ENCODE measurements at regions not wholly inside any gene's neighbourhood (a gene's known extent, or its start where the extent isn't known, plus 50 kb on each side); places are given as distances from the start of the nearest gene placed in this dataset.

GRCh38 chr6:150302520-150303176 lies 66.2 kb upstream of the IYD start:
- Mint-ChIP-seq H3K9me3 (ENCODE audit: insufficient read depth) (peaks cover 5% of the 10 kb centered on the region), H3K27me3 (peaks cover 19% of the 10 kb centered on the region), H3K27ac (no peak overlapping the region), H3K4me3 (no peak overlapping the region), H3K4me1 (no peaks in the 10 kb centered on the region)
- POLR2A ChIA-PET: no interaction called here
- no peak overlapping the region for H3K27ac ChIP-seq (ENCODE audit: low read length in 2 of 2)
- H3K4me1 ChIP-seq (ENCODE audit: control insufficient read depth in 2 of 2, insufficient read depth in 2 of 2, low read length in 2 of 2): no peaks in the 10 kb centered on the region
- H3K9me3 ChIP-seq (ENCODE audit: control extremely low read depth in 1 of 3, control insufficient read depth in 2 of 3, insufficient read depth in 1 of 3, low read length in 2 of 3): peaks cover 0 to 4% (median 1%) of the 10 kb centered on the region in 3 donors
- H3K27me3 ChIP-seq (replicated peaks in 1 of 4; ENCODE audit: control extremely low read depth in 1 of 4, control insufficient read depth in 3 of 4, insufficient read depth in 4 of 4, low read length in 3 of 4): peaks cover 0 to 6% (median 2%) of the 10 kb centered on the region in 4 experiments
- intact Hi-C loops (cut with micrococcal nuclease): no loop called here
- no peak overlapping the region for H3K4me2 ChIP-seq (replicated peaks; ENCODE audit: low read depth, low read length, poor library complexity, severe bottlenecking)
- no peaks in the 10 kb centered on the region for H4K20me1 ChIP-seq (ENCODE audit: control insufficient read depth, insufficient read depth, low read length, poor library complexity, severe bottlenecking)
- no peak overlapping the region for H2AFZ ChIP-seq (ENCODE audit: insufficient read depth, low read depth, low read length, poor library complexity, severe bottlenecking)
- 88% methylated on average over 7 of the region's 7 CpGs for WGBS (ENCODE audit: insufficient coverage)
- no peak overlapping the region for H3K4me3 ChIP-seq (ENCODE audit: control extremely low read depth in 1 of 5, extremely low read depth in 1 of 5, insufficient read depth in 1 of 5, low read depth in 2 of 5, low read length in 4 of 5)
- TF ChIP-seq, protein P1, sequence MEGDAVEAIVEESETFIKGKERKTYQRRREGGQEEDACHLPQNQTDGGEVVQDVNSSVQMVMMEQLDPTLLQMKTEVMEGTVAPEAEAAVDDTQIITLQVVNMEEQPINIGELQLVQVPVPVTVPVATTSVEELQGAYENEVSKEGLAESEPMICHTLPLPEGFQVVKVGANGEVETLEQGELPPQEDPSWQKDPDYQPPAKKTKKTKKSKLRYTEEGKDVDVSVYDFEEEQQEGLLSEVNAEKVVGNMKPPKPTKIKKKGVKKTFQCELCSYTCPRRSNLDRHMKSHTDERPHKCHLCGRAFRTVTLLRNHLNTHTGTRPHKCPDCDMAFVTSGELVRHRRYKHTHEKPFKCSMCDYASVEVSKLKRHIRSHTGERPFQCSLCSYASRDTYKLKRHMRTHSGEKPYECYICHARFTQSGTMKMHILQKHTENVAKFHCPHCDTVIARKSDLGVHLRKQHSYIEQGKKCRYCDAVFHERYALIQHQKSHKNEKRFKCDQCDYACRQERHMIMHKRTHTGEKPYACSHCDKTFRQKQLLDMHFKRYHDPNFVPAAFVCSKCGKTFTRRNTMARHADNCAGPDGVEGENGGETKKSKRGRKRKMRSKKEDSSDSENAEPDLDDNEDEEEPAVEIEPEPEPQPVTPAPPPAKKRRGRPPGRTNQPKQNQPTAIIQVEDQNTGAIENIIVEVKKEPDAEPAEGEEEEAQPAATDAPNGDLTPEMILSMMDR (IDR thresholded peaks at IDR 0.05): no peak
- no peak for TF ChIP-seq EZH2 (IDR thresholded peaks at IDR 0.05; ENCODE audit: borderline replicate concordance, insufficient read depth, low read depth, low read length, poor library complexity, severe bottlenecking)
- no peaks in the 10 kb centered on the region for H3K79me2 ChIP-seq (ENCODE audit: control insufficient read depth, insufficient read depth, low read length)
- H3K9ac ChIP-seq (ENCODE audit: low read length): no peak overlapping the region
- no peak for ATAC-seq (ENCODE audit: low read depth)
- no peaks in the 10 kb centered on the region for H3K36me3 ChIP-seq (replicated peaks in 1 of 2; ENCODE audit: control extremely low read depth in 1 of 2, control insufficient read depth in 1 of 2, extremely low read depth in 1 of 2, insufficient read depth in 2 of 2, low read length in 1 of 2)
- CTCF ChIA-PET: interaction anchor here (1.0 to 1.4 kb wide), 3 partner anchors 93 to 590 kb away, joined by 3 read pairs; no protein-coding TSS in a partner anchor
- no peak for DNase-seq

- CTCF ChIA-PET: no interaction called here
- no peak overlapping the region for H3K4me3 Mint-ChIP-seq
- no peaks in the 10 kb centered on the region for H3K36me3 ChIP-seq (replicated peaks in 1 of 2; ENCODE audit: control extremely low read depth in 1 of 2, control insufficient read depth in 1 of 2, extremely low read depth in 1 of 2, insufficient read depth in 2 of 2, low read length in 1 of 2)
- H3K9ac ChIP-seq (ENCODE audit: low read length): no peak overlapping the region
- intact Hi-C loops (cut with micrococcal nuclease): no loop called here
- H3K9me3 Mint-ChIP-seq (ENCODE audit: insufficient read depth): no peaks in the 10 kb centered on the region
- H4K20me1 ChIP-seq (ENCODE audit: control insufficient read depth, insufficient read depth, low read length, poor library complexity, severe bottlenecking): no peaks in the 10 kb centered on the region
- H2AFZ ChIP-seq (ENCODE audit: insufficient read depth, low read depth, low read length, poor library complexity, severe bottlenecking): no peak overlapping the region
- H3K4me2 ChIP-seq (replicated peaks; ENCODE audit: low read depth, low read length, poor library complexity, severe bottlenecking): no peak overlapping the region
- DNase-seq (no peak), ATAC-seq (ENCODE audit: low read depth) (no peak)
- POLR2A ChIA-PET: no interaction called here
- no peak overlapping the region for H3K27ac ChIP-seq (ENCODE audit: low read length in 2 of 2)
- no peak overlapping the region for H3K27ac Mint-ChIP-seq
- H3K27me3 Mint-ChIP-seq: peaks cover 13% of the 10 kb centered on the region
- H3K27me3 ChIP-seq (replicated peaks in 1 of 4; ENCODE audit: control extremely low read depth in 1 of 4, control insufficient read depth in 3 of 4, insufficient read depth in 4 of 4, low read length in 3 of 4): peaks cover 0 to 4% (median 2%) of the 10 kb centered on the region in 4 experiments
- no peak for TF ChIP-seq EZH2 (IDR thresholded peaks at IDR 0.05; ENCODE audit: borderline replicate concordance, insufficient read depth, low read depth, low read length, poor library complexity, severe bottlenecking)
- TF ChIP-seq, protein P1 (IDR thresholded peaks at IDR 0.05): no peak
- no peaks in the 10 kb centered on the region for H3K4me1 ChIP-seq (ENCODE audit: control insufficient read depth in 2 of 2, insufficient read depth in 2 of 2, low read length in 2 of 2)
- no CpG with 5 or more reads among the region's 2 CpGs for WGBS (ENCODE audit: insufficient coverage)
- H3K9me3 ChIP-seq (ENCODE audit: control extremely low read depth in 1 of 3, control insufficient read depth in 2 of 3, insufficient read depth in 1 of 3, low read length in 2 of 3): no peaks in the 10 kb centered on the region
- no peaks in the 10 kb centered on the region for H3K4me1 Mint-ChIP-seq
- H3K79me2 ChIP-seq (ENCODE audit: control insufficient read depth, insufficient read depth, low read length): no peaks in the 10 kb centered on the region
- no peak overlapping the region for H3K4me3 ChIP-seq (ENCODE audit: control extremely low read depth in 1 of 5, extremely low read depth in 1 of 5, insufficient read depth in 1 of 5, low read depth in 2 of 5, low read length in 4 of 5)
These were observed 65.6 kb upstream of the IYD start for GRCh38 chr6:150303256-150303655.

Measured in B cell (primary cell).